ENCODE measurements at regions not wholly inside any gene's neighbourhood (a gene's known extent, or its start where the extent isn't known, plus 50 kb on each side); places are given as distances from the start of the nearest gene placed in this dataset.
"Not testable (repeated sequence)": the region's sequence is repeated elsewhere in the genome, so short reads cannot be mapped to it uniquely, and the experiment has no call there.

DNA sequence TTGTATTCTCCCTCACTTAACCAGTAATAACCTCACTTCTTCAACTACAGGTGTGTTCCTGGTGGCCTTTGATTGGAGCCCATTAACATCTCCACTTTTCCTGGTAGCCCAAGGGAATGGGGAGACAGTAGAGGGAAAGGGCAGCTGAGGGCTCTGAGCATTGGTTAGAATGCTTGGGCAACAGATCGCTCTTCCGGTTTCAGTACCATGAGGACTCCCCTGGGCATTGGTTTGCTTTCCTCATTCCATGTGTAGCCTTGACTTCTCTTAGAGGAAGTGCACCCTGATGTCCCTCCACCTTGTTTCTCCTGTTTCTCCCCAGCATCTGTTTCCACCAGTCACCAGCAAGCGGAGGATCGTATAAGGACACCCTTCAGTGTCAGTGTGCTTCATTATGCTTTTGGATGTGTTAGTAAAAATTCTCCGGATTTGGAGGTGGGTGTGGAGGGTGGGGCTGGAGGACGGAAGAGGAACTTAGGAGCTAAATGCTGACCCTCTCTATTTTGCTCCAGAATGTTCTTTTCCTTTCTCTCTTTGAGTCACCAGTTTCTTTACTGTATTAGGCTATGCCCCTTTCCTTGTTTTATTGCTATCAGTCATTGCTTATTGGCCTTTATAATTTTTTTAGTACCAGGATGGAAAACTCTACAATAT, 50.6 kb upstream of the ZNG1B start:
- DNase-seq, result not testable (repeated sequence)

DNA sequence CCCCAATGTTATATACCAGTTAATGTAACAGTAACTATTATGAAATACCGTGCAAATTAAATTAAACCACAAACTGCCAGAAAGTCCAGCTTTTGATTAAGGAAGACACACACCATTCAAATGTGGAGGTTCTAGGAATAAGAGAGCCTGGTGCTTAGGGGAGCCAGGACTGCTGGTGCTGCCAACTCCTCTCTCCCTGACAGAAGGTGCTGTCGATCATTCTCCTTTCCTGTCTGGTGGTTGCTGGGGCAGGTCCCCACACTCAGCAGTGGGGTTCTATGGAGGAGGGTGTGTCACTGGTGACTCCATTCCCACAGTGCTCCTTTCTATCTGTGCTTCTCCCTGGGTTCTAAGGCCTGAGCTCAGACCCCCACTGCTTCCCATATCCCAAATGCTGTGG, 57.9 kb upstream of the ZNG1B start:
- DNase-seq, result not testable (repeated sequence)

DNA sequence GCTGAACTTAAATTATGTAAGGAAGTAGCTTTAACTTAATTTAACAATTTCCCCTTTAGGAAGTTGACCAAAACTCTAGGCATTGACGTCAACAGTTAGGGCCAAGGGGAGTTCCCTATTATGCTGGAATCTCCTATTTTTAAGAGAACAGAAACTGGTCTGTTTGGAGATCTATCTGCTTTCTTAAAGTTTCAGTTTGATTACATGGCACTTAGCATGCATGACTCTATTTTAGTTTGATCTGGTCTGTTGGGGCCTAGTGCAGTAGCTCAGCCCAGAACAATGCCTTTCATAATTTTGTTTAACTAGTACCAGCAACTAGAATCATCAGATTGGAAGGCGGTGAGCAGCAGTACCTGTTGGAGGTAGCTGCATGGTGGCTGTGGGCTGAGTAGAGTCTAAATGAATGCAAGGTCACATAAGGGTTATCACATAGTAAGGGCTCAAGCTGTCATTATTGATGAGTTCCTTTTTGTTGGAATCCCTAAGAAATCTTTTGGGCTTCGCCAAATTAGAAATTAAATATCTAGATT, 60.5 kb upstream of the ZNG1B start:
- no peak for DNase-seq

DNA sequence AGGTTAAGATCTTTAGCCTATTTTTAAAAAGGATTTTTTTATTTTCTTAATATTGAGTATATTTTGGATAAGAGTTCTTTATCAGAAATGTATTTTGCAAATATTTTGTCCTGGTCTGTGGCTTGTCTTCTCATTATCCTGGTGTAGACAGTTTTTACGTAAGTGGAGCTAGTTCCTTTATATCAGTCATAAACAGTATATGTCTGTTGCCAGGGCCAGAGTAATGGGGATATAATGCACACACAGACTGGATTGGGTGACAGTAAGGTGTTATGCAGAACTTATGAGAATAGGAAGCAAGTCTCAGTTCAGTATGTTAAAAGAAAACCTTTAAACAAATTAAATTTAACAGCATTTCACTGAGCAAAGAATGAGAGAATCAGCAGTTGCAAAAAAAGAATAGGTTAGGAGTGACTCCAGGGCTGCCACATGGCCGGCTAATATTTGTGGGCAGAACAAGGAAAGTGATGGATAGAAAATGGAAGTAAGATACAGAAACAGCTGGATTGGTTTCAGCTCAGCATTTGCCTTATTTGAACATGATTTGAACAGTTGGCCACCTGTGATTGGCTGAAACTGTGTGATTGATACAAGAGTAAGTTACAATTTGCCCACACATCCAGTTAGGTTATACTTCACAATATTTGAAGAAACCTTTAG, 61.1 kb upstream of the ZNG1B start:
- DNase-seq, result no peak

DNA sequence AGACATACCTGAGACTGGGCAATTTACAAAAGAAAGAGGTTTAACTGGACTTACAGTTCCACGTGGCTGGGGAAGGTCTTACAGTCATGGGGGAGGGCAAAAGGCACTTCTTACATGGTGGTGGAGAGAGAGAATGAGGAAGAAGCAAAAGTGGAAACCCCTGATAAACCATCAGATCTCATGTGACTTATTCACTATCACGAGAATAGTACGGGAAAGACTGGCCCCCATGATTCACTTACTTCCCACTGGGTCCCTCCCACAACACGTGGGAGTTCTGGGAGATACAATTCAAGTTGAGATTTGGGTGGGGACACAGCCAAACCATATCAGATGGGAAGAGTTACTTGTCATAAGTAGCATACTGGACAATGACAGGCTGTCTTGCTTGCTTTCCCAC, 62.6 kb upstream of the ZNG1B start:
- not testable (repeated sequence) for DNase-seq

DNA sequence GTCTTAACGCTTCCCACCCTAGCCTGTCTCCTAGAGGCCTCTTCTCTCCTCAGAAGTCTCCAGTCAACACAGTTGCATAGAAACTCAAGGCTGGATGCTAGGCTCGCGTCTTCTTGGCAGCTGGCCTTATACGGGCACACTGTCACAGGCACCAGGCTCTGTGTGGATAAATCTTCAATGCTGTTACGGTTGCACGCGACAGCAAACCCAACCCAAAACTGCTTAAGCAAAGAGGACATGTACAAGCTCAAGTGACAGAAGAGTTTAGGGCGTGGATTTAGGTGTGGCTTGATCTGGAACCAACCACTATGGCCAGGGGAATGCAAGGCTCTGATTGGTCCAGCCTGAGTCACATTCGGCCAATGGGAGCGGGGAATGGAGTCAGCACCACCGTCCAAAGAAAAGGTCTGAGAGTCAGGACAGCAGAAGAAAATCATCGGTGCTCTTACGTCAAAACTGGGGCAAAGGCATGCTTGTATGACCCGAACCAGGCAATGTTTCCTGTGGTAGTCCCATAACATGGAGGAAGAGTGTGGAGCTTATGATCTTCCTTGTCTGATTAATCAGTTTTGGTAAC, 65.1 kb upstream of the ZNG1B start:
- DNase-seq, result not testable (repeated sequence)

DNA sequence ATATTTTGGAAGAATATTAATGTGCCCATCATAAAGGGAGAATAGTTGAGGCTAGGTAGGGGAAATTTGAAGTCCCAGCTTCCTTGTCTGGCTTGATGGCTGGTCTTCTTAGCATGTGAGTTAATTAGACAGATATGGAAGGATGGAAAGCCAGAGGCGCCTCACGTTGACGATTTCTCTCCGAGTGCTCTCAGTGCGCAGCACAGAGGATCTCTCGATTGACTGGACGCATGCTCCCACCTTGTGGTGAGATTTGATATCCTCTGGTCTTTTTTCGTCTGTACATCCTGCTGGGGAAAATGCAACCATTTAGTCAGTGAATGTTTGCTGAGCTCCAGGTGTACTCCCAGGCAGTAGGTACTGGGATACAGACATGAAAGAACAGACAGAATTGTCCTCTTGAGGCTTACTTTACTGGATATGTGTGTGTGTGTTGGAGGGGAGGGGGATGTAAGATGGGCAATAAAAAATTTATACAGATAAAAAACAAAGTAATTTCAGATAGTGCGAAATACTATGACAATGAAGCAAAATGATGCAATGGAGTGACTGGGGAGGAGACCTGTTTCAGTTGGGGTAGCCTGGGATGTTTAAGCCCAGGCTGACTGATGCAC, 66.9 kb upstream of the ZNG1B start:
- peak; percentile 73 for DNase-seq

DNA sequence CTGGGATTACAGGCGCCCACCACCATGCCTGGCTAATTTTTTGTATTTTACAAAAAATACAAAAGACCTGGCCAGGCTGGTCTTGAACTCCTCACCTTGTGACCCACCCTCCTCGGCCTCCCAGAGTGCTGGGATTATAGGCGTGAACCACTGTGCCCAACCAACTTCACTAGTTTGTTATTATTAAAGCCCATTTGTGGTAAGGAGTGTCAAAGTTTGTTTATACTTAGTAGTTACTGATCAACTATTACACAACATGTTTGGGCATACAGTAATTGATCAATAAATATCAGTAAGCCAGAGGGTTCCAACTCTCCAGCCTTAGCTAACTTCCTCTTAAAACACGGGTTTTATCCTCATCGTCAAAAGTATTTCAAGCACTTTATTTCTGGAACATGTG, 67.5 kb upstream of the ZNG1B start:
- no peak for DNase-seq

DNA sequence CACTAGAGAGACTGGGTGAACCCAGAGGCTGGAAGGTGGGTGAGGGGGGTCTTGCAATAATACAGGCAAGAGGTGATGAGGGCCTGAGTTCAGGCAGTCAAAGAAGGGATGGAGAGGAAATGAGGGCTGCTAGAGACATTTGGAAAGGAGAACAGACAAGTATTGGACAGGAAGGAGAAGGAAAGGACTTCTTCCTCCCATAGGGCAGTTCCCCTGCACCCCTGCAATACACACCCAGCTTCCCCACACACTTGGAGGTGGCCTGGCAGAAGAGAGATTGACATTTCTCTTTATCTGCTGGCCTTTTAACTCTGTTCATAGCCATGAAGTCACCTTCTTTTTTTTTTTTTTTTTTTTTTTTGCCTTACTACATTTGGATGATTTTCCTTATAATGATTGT, 68.9 kb upstream of the ZNG1B start:
- DNase-seq, result not testable (repeated sequence)

DNA sequence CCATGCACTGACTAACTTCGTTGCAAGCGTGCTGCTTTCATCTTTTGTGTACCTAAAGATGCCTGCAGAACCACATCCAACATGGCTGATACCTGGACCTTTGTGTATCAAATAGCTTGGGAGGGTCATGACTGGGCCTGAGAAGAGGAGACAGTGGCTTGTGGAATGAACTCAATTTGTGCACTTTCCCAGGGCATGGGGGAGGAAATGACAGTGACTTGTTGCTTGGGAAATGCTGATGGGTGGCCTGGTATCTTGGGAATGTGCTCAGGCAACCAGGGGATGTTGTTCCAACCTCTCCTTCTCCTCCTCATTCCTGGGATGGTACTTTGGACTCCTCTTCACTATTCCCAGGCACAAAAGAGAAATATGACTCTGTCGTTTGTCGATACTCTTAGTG, 70.7 kb upstream of the ZNG1B start:
- DNase-seq, result not testable (repeated sequence)

DNA sequence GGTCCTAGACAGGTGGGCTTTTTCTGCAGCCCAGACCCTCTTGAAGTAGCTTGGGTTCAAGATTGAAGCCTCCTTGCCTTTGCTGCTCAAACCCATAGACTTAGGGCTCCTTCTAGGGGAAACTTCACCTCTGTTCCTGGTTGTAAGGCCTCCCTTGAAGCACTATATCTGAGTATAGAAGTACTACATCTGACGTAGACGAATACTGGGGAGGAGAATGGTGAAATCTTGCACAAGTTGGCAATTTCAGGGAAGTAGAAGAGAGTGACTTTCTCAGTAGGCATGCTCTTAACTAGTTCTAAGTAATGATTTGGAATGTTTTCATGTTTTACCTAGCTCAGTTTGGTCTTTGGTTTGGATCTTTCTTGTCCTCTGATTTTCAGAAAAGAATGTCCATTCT, 71.7 kb upstream of the ZNG1B start:
- DNase-seq, result not testable (repeated sequence)

DNA sequence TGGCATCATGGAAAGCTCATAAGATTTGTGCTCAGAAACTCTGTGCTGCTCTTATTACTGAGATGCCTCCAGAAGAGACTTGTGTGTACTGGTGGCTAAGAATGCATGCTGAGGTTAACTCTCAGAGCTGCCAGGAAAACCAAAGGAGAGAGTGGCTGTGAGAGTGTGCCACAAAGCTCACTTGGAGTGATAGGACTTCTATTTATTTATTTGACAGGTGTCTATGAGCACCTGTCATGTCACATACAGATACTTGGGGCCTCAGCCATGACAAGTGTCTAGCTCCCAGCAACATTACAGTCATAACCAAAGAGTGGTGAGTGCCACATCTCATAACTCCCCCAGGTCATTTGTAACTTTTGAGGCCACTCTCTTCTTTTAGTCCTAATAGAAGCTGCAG, 72.2 kb upstream of the ZNG1B start:
- not testable (repeated sequence) for DNase-seq

DNA sequence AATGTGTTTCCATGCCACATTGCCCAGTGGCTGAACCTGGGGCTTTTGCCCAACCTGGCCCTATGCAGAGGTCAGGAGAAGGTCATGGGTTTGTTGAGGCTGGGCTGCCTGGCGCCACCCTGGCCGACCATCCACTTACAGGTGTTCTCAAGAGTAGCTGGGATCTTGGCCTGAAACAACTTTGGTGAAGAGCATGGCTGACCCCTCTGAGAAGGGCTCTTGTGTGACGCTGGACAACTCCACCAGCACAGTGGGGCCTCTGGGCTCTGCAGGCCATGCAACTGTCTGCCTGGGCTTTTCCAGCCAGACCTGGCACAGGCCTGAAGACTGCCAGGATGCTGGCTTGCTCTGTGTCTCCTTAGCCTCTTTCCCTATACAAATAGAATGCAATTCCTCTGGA, 76.4 kb upstream of the ZNG1B start:
- DNase-seq, result no peak

DNA sequence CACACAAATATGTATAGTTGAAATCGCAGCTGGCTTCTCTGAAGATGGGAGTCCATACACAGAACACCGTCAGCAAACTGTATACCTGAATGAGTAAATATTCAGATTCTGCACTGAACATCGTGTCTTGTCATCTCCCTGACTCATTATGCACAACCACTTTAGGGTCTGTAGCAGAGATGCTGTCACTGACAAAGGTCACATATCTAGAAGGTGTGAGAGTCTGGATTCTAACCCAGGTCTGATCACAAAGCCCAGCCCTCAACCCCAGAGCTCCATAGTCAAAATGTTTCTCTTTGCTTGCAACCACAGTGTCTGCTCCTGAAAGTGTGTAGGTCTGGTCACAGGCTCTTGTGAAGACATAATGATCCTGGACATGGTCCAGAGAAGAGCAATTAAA, 78.3 kb upstream of the PAX8 start:
- DNase-seq, result no peak

DNA sequence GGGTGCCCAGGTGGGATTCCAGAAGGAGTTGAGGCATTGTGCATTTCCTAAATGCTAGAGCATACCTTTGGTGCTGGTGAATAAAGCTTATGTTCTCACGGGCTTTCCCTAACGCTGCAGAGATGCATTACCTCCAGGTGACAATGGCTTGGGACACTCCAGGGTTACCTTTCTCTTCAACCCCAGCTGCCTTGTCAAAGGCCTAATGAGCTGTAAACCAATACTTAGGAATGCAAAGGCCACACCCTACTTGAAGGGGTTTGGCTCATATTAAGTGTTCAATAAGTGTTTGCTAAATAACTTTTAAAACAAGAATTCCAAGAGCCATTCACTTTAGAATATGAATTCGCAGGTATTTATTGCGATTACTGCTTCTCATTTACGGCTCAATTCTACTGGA, 77.6 kb upstream of the PAX8 start:
- DNase-seq, result not testable (repeated sequence)

DNA sequence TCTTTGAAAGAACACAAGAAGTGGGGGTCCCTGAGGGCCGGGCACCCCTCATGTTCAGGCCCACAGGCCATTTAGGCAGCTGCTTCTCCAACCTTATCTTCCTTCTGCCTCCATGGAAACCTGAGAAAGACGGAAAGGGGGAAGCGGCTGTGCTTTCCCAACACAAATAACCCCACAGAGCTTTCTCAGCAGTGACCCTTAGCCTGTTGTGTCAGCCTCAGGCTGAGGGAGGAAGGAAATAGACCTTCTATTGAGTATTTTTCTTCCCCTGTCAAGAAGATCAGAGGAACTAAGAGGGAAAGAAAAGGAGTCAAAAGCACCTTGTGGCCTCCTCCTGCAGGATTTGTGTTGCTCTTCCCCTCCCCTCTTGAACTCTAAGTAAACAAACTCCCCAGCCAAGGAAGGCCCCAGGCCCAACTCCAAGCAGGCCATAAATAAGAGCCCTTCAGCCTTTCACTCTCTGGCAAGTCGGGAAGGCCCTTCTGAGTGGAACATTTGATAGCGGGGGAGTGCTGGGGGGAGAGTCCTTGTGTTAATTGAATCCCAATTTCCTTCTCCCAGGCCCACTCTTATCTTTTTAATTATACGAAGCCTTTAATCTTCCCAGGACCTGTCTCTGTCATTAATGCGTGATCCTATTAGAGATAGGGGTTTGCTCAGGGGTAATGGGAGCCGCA, 76.8 kb upstream of the PAX8 start:
- not testable (repeated sequence) for DNase-seq

DNA sequence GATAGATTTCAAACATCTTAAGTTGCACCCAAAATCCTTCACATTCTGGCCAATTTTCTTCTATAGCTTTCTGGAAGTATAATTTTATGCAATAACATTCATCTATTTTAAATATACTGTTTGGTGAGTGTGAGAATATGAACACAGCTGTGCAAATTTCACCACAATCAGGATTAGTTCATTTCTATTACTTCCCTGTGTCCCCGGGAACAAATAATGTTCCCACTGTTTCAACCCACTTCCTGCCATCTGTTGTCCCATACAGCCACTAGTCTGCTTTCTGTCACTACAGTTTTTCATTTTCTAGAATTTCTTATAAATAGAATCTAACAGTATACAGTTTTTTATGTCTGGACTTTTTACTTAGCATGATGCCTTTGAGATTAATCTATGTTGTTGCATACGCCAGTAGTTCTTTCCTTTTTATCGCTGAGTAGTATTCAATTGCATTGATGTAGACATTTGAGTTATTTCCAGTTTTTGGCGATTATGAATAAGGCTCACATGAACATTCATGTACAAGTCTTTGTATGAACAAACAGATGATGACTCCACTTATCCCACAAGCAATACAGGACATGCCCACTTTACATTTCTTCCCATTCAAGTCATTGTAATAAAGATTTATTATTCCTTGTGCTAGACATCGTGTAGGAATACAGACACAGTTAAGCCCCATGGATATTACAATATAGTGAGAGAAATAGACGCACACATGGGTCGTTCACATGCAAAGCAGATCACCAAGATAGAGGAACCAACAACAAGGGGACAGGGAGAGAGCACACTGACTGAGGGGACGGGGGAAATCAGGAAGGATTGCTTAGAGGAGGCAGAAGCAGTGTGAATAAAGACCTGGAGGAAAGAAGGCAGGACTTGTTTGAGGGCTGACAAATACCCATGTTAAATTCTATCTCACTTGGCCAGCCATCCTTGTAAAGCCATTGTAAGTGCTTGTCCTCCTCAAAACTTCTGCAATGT, 72.9 kb upstream of the PAX8 start:
- DNase-seq, result no peak

DNA sequence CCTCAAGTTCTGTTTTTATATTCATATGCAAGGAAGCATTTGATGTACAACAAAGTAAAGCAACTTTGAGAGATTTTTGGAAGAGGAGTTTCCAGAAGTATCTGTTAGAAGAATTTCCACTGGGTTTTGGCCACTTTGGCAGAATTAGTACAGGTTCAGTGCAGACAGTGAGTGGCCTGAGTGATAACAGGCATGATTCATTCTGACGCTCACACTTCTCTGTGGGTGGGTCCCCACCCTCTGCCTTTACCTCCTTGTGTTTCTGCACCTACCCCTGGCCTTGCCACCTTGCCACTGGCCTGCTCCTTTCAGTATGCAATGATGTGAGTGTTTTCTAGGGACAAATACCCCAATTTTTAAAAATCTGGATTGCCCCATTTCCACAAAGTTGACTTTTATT, 65.1 kb upstream of the PAX8 start:
- not testable (repeated sequence) for DNase-seq

DNA sequence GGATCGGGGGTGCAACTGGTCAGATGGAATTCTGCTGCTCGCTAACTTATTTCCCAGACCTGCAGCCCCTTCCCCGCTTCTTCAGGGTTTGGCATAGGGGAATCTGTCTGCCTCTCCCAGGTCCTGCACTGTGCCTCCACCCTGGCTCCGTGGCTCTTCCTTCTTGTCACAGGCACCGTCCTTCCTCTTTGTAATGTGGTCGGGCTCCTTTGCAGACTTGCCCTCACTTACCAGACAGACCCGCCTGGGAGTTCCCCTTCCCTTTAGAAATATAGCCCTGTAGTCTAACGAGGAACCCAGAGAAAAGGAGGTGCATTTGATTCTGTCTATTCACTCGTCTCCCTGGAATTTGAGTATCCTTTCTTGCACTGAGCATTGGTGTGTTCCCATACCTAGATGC, 63.9 kb upstream of the PAX8 start:
- no peak for DNase-seq

DNA sequence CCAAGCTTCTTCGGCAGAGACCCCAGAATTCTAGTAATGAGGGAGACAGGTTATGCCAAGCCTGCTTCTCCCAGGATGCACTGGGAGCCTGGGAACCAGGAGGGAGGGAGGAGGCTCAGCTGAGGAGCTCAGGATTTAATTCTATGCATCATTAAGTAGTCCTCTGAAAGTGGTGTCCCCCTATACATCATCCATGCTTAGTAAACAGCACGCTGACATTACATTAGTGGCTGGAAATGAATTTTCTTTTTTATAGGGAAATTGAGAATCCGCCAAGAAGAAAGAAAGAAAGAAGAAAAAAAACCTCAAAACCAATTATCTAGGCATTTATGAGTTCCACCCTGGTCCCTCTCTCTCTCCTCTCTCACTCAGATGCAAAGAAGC, 63.1 kb upstream of the PAX8 start:
- not testable (repeated sequence) for DNase-seq

DNA sequence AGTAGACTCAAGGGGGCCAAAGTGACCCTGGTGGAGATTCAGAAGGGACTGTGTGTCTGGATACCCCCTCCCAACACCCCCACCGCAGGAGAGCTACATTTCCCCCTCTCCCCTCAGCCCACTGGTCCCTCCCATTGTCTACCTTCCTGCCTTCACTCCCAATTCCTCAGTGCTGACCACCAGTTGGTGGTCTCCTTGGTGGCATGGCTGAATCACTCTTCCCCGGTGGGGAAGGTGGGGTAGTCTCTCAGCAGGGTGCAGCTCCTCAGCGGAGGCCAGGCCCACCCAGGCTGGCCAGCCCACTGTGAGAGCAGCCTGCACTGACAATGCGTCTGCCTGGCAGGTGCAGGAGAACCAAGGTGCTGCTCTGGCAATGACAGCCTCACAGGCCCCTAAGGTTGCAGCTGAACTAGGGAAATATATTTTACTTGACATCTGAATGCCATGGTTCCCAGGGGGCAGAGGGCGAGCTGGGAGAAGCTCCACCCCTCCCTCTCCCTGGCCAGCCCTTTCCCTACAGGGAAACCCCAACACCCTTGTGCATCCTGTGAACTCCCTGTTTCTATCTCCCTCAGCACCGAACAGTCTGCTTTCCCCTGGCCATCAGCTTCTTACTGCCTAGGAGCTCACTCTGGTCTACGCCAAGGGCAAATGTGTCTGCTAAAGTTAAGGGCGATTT, 62.6 kb upstream of the PAX8 start:
- DNase-seq, result no peak
